ENCODE measurements at regions not wholly inside any gene's neighbourhood (a gene's known extent, or its start where the extent isn't known, plus 50 kb on each side); places are given as distances from the start of the nearest gene placed in this dataset.

DNA sequence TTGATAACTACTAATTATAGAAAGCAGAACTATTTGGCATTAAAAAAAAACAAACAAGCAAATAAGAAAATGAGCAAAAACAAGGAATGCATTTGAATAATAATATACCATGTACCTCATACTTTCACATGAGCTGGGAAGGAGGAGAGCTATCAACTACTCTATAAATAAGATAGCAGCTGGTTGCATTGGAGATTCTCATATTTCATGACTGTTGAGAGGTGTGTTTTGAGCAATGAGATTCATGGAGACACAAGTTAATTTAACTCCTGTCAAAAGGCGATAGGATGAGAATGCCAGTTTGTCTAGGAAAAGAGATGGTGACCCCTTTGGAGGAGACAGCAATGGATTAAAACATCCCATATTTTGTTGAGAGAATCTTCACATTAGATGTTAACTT, 348.8 kb upstream of the SPTLC3 start:
- no peak for DNase-seq (ENCODE audit: low read depth)

DNA sequence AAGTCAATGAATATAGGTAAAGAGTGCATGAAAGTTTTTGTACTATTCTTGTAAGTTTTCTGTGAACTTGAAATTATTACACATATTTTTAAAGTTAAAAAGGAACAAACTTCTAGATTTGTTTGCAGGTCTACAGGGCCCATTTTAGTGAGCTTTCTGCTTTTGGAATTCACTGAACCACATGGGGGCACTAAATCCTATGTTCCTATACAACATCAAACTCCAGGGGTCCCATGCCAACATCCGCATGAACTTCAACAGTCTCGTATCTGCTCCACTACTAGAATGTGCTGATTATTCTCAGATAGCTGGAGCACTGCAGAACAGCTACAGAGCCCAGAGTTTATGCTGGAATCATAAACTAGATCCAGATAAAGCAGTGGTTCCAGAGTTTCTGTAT, 347.9 kb upstream of the SPTLC3 start:
- no peak for DNase-seq (ENCODE audit: low read depth)

GRCh38 chr20:12670301-12670700, 338.5 kb upstream of the SPTLC3 start:
- no peak for DNase-seq (ENCODE audit: low read depth)

GRCh38 chr20:12673352-12673751, 335.4 kb upstream of the SPTLC3 start:
- no peak for DNase-seq (ENCODE audit: low read depth)

DNA sequence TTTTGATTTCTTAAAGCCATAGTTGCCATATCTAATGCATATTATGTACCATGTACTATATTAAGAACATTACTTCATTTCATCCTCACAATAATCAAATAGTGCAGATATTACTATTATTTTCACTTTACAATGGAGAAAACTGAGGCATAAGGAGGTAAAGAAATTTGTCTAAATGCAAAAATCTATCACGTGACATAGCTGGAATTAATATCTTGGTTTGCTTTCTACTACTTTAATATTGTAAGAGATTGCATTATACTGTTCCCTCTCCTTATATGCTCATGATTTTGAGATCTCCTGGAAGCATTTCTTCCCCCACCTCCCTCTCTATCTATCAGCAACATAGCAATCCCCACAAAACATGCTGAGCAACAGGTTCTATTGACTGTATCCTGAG, 330.8 kb upstream of the SPTLC3 start:
- DNase-seq (ENCODE audit: low read depth), result no peak

GRCh38 chr20:12679447-12679846, 329.3 kb upstream of the SPTLC3 start:
- no peak for DNase-seq (ENCODE audit: low read depth)

DNA sequence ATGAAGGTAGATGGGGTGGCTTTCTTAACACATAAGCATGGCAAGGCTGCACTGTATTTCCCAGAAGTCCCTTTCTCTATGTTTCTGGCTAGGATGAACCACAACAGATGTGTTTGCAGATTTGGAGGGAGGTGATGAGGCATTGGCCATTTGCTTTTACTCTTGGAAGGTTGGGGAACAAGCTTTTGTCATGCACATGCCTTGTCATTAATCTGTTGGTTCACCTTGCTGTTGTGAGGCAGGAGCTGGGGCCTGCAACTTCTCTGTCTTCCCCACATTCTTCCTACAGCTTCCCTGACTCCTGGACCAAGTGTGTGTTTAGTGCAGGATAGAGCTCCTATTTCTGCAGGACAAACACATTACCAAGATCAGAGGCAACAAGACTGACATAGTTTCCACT, 326.2 kb upstream of the SPTLC3 start:
- DNase-seq (ENCODE audit: low read depth), result no peak

GRCh38 chr20:12687476-12687875, 321.3 kb upstream of the SPTLC3 start:
- no peak for DNase-seq (ENCODE audit: low read depth)

GRCh38 chr20:12695937-12696336, 312.8 kb upstream of the SPTLC3 start:
- DNase-seq (ENCODE audit: low read depth), result no peak

- DNase-seq (ENCODE audit: low read depth), result no peak
Measured at GRCh38 chr20:12698817-12699216, 310.0 kb upstream of the SPTLC3 start.

GRCh38 chr20:12699374-12700228, 309.2 kb upstream of the SPTLC3 start:
- DNase-seq (ENCODE audit: low read depth), result no peak

- DNase-seq (ENCODE audit: low read depth), result no peak
Measured at GRCh38 chr20:12700701-12701100, 308.1 kb upstream of the SPTLC3 start.

DNA sequence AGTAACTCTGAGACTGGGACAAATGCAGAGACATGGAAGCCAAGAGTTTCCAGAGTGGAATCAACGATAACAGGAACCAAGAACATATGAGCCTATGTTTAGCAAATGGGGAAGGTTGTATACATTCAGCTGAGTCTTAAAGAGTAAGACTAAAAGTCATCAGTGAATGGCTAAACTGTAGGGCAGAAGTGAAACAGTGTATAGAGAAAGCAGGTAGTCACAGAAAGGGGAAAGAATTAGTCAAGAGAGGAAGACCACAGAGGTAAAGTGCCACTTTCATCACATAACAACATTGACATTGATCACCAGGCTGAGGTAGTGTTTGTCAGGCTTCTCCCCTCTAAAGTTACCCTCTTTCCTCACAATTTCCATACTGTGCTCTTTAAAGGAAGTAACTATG, 306.5 kb upstream of the SPTLC3 start:
- DNase-seq (ENCODE audit: low read depth), result no peak

GRCh38 chr20:12715371-12715770, 293.4 kb upstream of the SPTLC3 start:
- no peak for DNase-seq (ENCODE audit: low read depth)

- DNase-seq (ENCODE audit: low read depth), result no peak
Measured at GRCh38 chr20:12715991-12716680, 292.6 kb upstream of the SPTLC3 start.

GRCh38 chr20:12717061-12717460, 291.7 kb upstream of the SPTLC3 start:
- no peak for DNase-seq (ENCODE audit: low read depth)

DNA sequence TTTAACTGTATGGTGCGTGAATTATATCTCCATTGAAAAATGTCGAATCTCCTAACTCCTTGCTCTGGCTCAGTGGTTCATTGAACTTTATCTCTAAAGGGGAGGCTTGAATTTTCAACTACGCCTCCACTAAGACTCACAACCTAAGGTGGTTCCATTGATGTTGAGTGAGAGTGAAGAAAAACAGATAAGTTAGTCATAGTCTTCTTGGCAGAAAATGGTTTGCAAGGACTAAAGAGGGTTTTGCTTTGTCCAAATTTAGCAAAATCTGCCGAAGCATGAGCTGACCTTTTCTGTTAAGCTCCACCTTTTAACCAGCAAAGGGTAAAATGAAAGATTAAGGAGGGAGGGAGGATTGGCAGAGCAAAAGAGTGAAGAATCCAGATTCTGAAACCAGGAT, 290.2 kb upstream of the SPTLC3 start:
- no peak for DNase-seq (ENCODE audit: low read depth)

DNA sequence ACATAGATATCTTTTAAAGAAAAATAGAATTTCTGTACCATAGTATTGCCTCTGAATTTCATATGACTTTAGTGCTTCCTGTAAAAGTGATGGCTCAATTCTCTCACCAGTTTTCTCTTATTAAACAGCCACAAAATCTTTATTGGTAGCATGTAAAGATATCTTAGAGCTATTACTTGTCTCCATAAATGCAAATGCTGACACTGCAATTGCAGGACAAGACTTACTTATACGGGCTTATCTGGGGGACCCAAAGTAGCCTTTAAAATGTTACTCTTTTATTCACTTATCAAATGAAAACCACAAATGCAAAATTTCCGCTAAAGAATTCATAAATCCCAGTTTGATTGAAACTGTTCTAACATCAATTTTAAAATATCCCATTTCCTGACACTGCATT, 287.1 kb upstream of the SPTLC3 start:
- no peak for DNase-seq (ENCODE audit: low read depth)

DNA sequence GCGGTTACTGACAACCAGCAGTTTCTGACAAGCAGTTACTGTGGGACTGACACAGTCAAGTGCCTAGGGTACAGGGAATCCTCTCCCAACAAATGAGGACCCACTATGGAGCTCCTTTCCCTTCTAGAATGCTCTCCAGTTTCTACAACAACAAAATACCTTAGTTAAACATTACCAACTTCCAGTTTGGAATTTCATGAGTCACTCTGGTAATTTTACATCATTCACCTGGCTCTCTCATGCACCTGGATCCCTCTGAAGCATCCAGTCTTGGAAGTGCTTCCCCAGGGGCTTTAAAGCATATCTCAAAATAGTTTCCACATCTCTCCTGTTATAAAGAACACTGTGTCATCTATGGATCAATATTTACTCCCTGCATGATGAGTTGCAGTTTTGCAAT, 286.7 kb upstream of the SPTLC3 start:
- DNase-seq (ENCODE audit: low read depth), result no peak

DNA sequence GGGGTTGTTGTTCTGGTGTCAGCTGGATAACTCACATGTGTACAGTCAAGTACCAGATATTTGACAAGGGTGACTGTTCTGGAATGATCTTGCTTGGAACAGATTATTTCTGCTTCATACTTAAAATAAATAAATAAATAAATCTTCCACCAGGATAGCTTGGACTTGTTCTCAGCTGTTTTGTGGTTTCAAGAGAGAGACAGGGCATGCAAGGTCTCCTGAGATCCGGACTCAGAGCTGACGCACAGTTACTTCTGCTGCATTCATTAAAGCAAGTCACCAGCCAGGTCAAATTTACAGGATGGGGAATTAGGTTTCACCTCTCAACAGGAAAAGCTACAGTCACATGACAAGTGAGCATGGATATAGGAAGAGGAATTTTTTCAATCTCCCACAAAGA, 285.0 kb upstream of the SPTLC3 start:
- no peak for DNase-seq (ENCODE audit: low read depth)

DNA sequence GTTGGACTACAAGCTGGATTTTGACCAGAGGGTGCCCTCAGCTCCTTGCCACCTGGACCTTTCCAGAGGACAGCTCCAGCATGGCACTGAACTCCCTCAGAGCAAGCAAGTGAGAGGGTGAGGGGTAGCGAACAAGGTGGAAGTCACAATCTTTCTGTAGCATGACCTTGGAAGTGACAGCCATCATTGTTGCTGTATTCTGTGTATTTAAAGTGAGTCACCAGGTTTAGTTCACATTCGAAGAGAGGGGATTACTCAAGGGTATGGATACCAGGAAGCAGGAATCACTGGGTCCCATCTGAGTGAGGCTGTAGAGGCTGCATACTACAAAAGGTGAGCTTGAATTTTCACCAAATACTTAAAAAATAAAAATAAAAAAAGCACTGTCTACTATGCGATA, 280.0 kb upstream of the SPTLC3 start:
- DNase-seq (ENCODE audit: low read depth), result no peak

GRCh38 chr20:12729326-12729725, 279.4 kb upstream of the SPTLC3 start:
- DNase-seq (ENCODE audit: low read depth), result no peak

GRCh38 chr20:12733811-12734210, 275.0 kb upstream of the SPTLC3 start:
- no peak for DNase-seq (ENCODE audit: low read depth)

DNA sequence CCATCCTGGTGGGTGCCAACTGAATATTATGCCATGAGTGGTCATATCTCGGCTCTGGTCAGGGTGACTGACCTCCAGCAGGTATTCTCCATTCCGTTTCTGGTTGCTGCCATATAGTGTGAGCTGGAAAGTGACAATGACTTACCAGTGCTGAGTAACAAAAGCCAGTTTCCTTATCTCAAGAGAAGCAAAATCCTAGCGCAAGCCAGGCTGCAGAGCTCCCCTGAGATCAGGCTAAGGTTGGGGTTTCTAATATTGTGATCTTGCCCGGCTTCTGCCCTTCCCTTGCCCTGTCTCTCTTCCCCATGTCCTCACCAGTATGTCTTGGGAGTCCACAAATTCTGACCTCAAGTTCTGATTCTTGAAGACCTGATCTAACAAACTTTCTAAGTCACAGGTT, 271.3 kb upstream of the SPTLC3 start:
- no peak for DNase-seq (ENCODE audit: low read depth)
